Activated CD8-positive, alpha-beta memory T cell treated with anti-CD3 and anti-CD28 coated beads, Interleukin-2, amount 10 ng/mL, durations not matched to agents 7 days and 5 days (primary cell): ENCODE measurements at regions not wholly inside any gene's neighbourhood (a gene's known extent, or its start where the extent isn't known, plus 50 kb on each side); places are given as distances from the start of the nearest gene placed in this dataset.
"Not testable (repeated sequence)": the region's sequence is repeated elsewhere in the genome, so short reads cannot be mapped to it uniquely, and the experiment has no call there.

Experiments
- ATAC-seq: fragments of 150-1000 bp; cut with Tn5 transposase; one replicate; pipeline ENCODE4 v1.10.0; 2021; ENCODE audit warnings: moderate library complexity
- CTCF ChIA-PET: fragments of 350-600 bp; sonication (Branson Sonifier 250); formaldehyde crosslinking; loops from one replicate; lab custom pipeline; 2021; ENCODE audit warnings: antibody characterized with exemption; lab: Charles Lee
- DNase-seq: peaks from one replicate; pipeline ENCODE4 v3.0.0-alpha.2; 2020
- H3K27ac Mint-ChIP-seq: one replicate; pipeline ENCODE4 v1.8.0; 2021; ENCODE audit warnings: mild to moderate bottlenecking, mixed read lengths
- H3K27me3 Mint-ChIP-seq: one replicate; pipeline ENCODE4 v1.8.0; 2021; ENCODE audit warnings: mixed read lengths
- H3K36me3 Mint-ChIP-seq: one replicate; pipeline ENCODE4 v1.8.0; 2021; ENCODE audit warnings: mild to moderate bottlenecking, mixed read lengths
- H3K4me1 Mint-ChIP-seq: one replicate; pipeline ENCODE4 v1.8.0; 2021; ENCODE audit warnings: mixed read lengths
- H3K4me3 Mint-ChIP-seq: one replicate; pipeline ENCODE4 v1.8.0; 2021; ENCODE audit warnings: mild to moderate bottlenecking, moderate library complexity, mixed read lengths
- H3K9me3 Mint-ChIP-seq: one replicate; pipeline ENCODE4 v1.8.0; 2022; ENCODE audit warnings: low read depth, mixed read lengths

DNA sequence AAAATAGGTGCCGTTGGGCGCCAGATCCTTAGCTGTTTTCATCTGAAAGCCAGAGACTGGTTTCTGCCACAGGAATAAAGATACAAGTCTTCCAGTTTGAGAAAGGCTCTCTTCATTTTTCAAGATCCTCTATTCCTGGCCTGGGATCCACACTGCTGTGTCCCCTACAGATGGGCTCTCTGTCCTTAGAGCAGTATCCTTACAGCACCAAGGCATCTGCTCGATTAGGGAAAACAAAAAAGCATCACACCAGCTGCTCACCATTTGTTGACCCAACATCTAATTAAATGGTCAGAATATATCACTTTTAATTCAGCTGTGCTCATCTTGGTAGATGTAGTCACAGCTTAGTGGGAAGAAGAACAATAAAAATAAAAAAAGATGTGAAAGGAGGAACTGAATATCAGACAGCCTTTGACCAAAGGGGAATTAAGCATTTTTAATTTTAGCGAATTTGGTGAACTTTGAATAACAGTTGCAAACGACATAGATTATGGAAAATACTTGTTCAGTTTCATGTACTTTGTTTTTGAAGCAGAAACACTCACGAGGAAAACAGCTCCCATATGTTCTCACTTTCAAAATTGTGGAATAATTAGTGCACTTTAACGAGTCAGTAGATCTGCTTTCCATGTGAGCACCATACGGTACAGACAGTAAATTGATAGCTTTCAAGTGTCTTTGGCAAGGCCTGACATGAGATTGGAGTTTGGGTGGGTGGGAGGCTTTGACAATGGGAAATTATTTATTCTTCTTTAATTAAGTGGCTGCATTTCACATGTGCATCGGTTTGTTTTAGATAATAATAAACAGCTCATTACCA is 148.4 kb upstream of the CLNK start:
- no peaks in the 10 kb centered on the region for H3K4me1 Mint-ChIP-seq
- CTCF ChIA-PET: no interaction called here

DNA sequence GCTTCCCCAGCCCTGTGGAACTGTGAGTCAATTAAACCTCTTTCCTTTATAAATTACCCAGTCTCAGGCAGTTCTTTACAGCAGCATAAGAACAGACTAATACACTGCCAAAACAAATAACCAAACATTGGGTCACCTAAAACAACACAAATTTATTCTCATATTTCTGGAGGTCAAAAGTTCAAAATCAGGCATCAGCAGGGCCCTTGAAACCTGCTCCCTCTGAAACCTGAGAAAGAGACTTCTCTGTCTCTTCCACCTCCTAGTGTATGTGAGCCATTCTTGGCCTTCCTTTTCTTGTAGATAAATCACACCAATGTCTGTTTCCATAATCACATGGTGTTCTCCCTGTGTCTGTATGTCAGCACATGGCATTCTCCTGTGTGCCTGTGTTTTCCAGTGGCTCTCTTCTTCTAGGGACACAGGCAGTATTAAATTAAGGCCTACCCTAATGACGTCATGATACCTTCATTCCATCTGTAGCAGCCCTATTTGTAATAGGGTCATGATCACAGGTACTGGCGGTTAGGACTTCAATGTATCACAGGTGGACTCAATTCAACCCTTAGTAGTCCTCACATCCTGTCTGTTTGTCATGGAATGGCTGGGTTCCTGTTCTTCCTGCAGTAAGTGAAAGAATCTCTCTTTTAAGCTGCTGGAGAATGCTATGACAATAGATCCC is 147.3 kb upstream of the CLNK start:
- no peaks in the 10 kb centered on the region for H3K27me3 Mint-ChIP-seq
- no peak overlapping the region for H3K4me3 Mint-ChIP-seq
- no peaks in the 10 kb centered on the region for H3K36me3 Mint-ChIP-seq
- no peaks in the 10 kb centered on the region for H3K4me1 Mint-ChIP-seq
- CTCF ChIA-PET: no interaction called here
- H3K9me3 Mint-ChIP-seq: no peaks in the 10 kb centered on the region
- no peak overlapping the region for H3K27ac Mint-ChIP-seq
- DNase-seq: no peak
- ATAC-seq: no peak

More for the DNA sequence above, 148.4 kb upstream of the CLNK start:
- Mint-ChIP-seq H3K4me3 (no peak overlapping the region), H3K36me3 (no peaks in the 10 kb centered on the region), H3K27ac (no peak overlapping the region), H3K9me3 (no peaks in the 10 kb centered on the region), H3K27me3 (no peaks in the 10 kb centered on the region)
- DNase-seq (no peak), ATAC-seq (no peak)

DNA sequence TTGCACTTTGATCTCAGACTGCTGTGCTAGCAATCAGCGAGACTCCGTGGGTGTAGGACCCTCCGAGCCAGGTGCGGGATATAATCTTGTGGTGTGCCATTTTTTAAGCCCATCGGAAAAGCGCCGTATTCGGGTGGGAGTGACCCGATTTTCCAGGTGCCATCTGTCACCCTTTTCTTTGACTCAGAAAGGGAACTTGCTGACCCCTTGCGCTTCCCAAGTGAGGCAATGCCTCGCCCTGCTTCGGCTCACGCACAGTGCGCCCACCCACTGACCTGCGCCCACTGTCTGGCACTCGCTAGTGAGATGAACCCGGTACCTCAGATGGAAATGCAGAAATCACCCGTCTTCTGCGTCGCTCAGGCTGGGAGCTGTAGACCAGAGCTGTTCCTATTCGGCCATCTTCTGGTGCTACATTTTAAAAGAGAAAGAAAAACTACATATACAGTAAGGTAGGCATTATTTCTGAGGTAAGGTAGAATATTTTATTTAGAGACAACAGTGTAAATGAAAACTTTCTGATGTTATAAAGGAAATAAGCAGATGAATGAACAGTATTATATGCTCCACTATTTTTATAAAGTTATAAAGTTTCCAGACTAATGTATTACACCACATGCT is 144.5 kb upstream of the CLNK start:
- CTCF ChIA-PET, ATAC-seq, H3K36me3 Mint-ChIP-seq, DNase-seq, H3K27ac Mint-ChIP-seq, H3K27me3 Mint-ChIP-seq, H3K4me1 Mint-ChIP-seq, H3K9me3 Mint-ChIP-seq: not testable (repeated sequence)
- peak overlapping the region; percentile 41 for H3K4me3 Mint-ChIP-seq

DNA sequence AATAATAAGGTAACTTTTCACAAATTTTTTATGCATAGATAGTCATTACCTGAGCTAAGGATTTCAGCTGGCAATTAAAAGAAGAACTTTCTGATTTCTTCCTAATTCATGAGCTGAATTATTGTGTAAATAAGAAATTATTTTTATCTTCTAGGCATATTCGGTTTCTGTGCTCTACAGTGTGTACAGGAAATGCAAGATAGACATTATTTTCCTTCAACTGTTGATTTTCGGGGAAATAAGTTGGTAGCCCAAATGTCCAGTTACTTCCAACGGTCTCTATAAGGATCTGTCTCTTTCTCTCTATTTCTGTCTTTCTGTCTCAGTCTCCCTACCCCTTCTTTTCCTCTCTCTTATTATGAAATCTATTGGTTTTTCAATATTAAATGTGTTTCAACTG is 137.3 kb upstream of the CLNK start:
- H3K27ac Mint-ChIP-seq: no peak overlapping the region
- CTCF ChIA-PET: no interaction called here
- H3K27me3 Mint-ChIP-seq: no peaks in the 10 kb centered on the region
- no peaks in the 10 kb centered on the region for H3K9me3 Mint-ChIP-seq
- no peak overlapping the region for H3K4me3 Mint-ChIP-seq
- no peak for DNase-seq
- no peaks in the 10 kb centered on the region for H3K36me3 Mint-ChIP-seq
- H3K4me1 Mint-ChIP-seq: no peaks in the 10 kb centered on the region
- ATAC-seq: no peak

DNA sequence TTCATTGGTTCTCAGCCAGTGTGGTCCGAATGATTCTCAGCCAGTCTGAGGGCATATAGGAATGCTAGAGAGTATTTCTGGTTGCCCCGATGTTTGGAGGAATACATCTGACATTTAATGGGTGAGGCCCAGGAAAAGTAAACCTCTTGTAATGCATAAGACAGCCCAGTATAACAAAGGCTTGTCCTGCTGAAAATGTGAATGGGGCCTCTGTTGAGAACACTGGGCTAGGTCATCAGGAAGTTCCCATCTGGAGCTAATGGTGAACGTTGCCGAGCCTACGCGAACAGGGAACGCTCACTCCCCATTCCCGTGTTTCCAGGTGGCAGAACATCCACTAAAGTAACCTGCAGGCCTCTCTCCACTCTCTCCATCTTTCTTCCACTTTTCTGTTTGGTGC is 132.0 kb upstream of the CLNK start:
- Mint-ChIP-seq H3K36me3 (no peaks in the 10 kb centered on the region), H3K4me3 (no peak overlapping the region), H3K9me3 (no peaks in the 10 kb centered on the region), H3K27ac (no peak overlapping the region), H3K27me3 (no peaks in the 10 kb centered on the region), H3K4me1 (no peaks in the 10 kb centered on the region)
- no peak for DNase-seq
- ATAC-seq: no peak
- CTCF ChIA-PET: no interaction called here

DNA sequence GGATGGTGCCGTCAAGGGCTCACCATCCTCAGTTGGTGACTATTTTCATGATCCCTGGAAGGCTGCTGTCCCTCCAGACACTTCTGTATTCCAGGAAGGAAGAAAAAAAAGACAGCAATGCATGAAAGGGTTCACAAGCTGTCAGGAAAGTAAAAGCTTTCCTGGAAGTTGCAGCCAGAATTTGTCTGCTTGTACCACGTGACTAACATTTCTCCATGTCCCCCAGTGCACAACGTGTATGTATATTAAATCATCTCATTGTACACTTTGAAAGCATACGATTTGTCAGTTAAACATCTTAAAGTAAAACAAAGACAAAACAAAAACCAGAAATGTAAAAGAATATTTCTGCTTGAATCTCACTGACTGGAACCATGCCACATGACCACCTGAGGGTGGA is 127.4 kb upstream of the CLNK start:
- ATAC-seq: no peak
- CTCF ChIA-PET: no interaction called here
- no peak for DNase-seq
- no peaks in the 10 kb centered on the region for H3K27me3 Mint-ChIP-seq
- no peaks in the 10 kb centered on the region for H3K9me3 Mint-ChIP-seq
- no peaks in the 10 kb centered on the region for H3K4me1 Mint-ChIP-seq
- no peak overlapping the region for H3K27ac Mint-ChIP-seq
- H3K36me3 Mint-ChIP-seq: no peaks in the 10 kb centered on the region
- H3K4me3 Mint-ChIP-seq: no peak overlapping the region

DNA sequence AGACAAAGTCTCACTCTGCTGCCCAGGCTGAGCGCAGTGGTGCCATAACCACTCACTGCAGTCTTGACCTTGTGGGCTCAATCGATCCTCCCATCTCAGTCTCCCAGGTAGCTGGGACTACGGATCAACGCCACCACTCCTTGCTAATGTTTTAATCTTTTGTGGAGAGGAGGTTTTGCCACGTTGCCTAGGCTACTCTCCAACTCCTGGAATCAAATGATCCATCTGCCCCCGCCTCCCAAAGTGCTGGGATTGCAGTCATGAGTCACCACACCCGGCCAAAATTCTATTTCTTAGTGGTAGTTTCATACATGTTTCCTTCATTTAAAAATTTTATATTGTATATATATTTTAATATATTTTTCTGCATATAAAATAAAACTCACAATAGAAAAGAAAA is 125.8 kb upstream of the CLNK start:
- CTCF ChIA-PET: no interaction called here
- Mint-ChIP-seq H3K4me1 (no peaks in the 10 kb centered on the region), H3K4me3 (no peak overlapping the region), H3K27ac (no peak overlapping the region), H3K36me3 (no peaks in the 10 kb centered on the region), H3K9me3 (peaks cover 2% of the 10 kb centered on the region), H3K27me3 (no peaks in the 10 kb centered on the region)
- ATAC-seq (no peak), DNase-seq (no peak)

DNA sequence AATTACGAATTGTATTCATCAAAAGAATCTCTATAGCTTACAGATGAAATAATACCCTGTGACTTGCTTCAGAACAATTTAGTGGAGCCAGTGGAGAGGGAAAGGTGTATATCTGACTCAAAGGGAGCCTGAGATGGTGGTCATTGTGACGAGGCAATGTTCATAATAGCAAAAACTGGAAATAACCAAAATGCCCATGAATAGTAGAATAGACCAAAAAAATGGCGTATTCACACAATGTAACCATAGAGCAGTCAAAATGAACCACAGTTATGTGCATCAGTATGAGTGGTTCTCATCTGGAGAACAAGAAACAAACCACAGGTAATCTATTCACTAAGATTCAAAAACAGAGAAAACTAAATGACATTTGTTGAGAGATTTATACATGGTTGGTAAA is 125.3 kb upstream of the CLNK start:
- Mint-ChIP-seq H3K27ac (no peak overlapping the region), H3K4me1 (no peaks in the 10 kb centered on the region), H3K4me3 (no peak overlapping the region), H3K36me3 (no peaks in the 10 kb centered on the region), H3K9me3 (peaks cover 2% of the 10 kb centered on the region), H3K27me3 (no peaks in the 10 kb centered on the region)
- ATAC-seq: no peak
- CTCF ChIA-PET: no interaction called here
- DNase-seq: no peak

DNA sequence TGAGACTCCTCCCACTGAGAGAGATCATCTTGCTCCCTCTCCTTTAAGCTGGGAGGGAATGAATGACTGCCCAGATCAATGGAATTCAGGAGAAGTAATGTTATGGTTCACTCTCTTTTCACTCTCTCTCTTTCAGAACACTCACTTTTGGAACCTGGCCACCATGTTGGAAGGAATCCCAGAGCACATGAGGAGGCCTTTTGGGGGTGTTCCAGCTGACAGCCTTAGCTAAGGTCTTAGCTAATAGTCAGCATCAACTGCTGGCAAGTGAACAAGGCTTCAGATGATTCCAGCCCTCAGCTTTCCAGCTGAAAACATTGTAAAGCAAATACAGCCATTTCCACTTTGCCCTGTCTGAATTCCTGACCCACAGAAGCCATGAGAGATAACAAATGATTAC is 124.0 kb upstream of the CLNK start:
- Mint-ChIP-seq H3K4me3 (no peak overlapping the region), H3K27ac (no peak overlapping the region), H3K4me1 (no peaks in the 10 kb centered on the region), H3K36me3 (no peaks in the 10 kb centered on the region), H3K27me3 (no peaks in the 10 kb centered on the region), H3K9me3 (peaks cover 2% of the 10 kb centered on the region)
- CTCF ChIA-PET: no interaction called here
- ATAC-seq (no peak), DNase-seq (no peak)

DNA sequence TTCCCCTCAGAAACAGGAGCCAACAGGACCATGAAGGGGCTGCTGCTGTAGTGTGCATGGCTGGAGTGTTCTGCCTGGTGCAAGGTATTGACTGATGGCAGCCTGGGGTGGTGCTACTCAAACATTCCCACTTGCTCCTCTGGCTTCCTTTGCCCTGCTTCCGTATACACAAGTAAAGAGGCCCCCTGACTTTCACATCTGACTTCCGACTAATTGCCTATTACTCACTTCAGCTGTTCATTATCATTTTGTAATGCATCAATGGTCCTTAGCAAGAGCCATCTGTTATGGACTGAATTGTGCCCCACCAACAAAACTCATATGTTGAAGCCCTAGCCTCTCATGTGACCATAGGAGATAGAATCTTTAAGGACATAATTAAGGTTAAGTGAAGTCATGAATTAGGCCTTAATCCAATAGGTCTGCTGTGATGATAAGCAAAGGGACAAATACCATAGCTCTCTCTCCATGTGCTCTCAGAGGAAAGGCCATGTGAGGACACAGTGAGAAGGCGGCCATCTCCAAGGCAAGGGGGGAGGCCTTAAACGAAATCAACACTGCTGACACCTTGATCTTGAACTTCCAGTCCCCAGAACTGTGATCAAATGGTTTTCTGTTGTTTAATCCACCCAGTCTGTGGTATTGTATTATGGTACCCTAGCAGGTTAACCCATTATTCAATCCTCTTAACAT is 122.5 kb upstream of the CLNK start:
- no peaks in the 10 kb centered on the region for H3K27me3 Mint-ChIP-seq
- peaks cover 2% of the 10 kb centered on the region for H3K9me3 Mint-ChIP-seq
- H3K27ac Mint-ChIP-seq: no peak overlapping the region
- H3K4me3 Mint-ChIP-seq: no peak overlapping the region
- no peak for DNase-seq
- CTCF ChIA-PET: no interaction called here
- no peaks in the 10 kb centered on the region for H3K4me1 Mint-ChIP-seq
- no peaks in the 10 kb centered on the region for H3K36me3 Mint-ChIP-seq
- no peak for ATAC-seq

DNA sequence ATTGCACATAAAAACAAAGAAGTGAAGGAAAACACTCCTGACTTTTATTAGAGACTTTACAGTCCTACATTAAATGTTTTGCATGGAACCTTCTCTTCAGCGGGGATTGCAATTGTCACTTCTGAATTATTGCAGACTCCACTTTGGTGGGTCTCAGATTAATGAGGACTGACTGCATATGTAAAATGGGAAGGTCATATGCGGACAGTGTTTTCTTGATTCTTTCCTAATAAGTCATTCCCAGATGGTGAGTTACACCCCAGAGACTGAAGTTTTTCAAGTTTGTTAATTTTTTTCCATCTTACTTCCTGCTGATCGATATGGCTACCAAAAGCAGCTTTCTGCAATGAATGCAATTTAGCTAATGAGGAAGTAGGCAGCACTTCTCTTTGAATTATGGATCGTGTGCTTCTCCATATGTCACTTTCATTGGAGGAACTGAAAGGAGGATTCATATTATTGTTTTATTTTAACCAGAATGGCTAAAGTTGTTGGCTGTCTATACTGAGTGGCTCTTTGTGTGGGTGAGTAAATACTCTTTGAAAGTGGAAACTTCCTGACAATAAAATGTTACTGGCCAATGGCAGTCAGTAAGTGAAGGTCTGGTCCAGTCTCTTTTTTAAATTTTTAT is 119.3 kb upstream of the CLNK start:
- DNase-seq: no peak
- Mint-ChIP-seq H3K4me3 (no peak overlapping the region), H3K27me3 (no peaks in the 10 kb centered on the region), H3K27ac (no peak overlapping the region), H3K4me1 (no peaks in the 10 kb centered on the region), H3K36me3 (no peaks in the 10 kb centered on the region), H3K9me3 (peaks cover 4% of the 10 kb centered on the region)
- ATAC-seq: no peak
- CTCF ChIA-PET: no interaction called here

DNA sequence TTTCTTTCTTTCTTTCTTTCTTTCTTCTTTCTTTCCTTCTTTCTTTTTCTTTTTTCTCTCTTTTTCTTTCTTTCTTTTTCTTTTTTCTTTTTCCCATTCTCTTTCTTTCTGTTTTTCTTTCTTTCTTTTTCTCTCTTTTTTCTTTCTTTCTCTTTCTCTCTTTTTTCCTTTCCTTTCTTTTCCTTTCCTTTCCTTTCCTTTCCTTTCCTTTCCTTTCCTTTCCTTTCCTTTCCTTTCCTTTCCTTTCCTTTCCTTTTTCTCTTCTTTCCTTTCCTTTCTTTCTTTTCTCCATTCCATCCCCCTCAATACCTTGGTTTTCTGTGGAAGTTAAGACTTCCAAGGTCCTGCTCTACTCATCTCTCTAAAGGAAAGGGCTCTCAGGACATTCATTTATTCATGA is 102.8 kb upstream of the CLNK start:
- H3K4me3 Mint-ChIP-seq: no peak overlapping the region

DNA sequence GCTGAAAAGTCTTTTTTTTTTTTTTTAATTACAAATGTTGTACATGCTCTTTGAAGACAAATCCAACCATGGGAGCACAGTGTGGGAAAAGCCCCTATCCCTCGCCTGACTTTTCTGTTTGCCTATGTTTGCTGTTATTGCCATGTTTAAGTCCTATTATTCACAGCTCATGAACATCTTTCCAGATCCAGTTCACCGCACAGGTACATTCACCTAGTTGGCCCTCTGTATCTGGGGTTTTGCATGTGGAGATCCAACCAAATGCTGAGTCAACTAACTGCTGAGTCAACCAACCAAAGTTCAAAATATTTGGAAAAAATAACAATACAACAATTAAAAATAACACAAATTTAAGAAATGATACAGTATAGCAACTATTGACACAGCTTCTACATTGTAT is 100.1 kb upstream of the CLNK start:
- H3K4me3 Mint-ChIP-seq: no peak overlapping the region
- H3K4me1 Mint-ChIP-seq: no peaks in the 10 kb centered on the region
- DNase-seq (no peak), ATAC-seq (no peak)
- H3K27me3 Mint-ChIP-seq: no peaks in the 10 kb centered on the region
- H3K27ac Mint-ChIP-seq: no peak overlapping the region
- CTCF ChIA-PET: no interaction called here
- H3K36me3 Mint-ChIP-seq: no peaks in the 10 kb centered on the region
- peaks cover 2% of the 10 kb centered on the region for H3K9me3 Mint-ChIP-seq

More for the DNA sequence above, 102.8 kb upstream of the CLNK start:
- Mint-ChIP-seq H3K27ac (no peak overlapping the region), H3K4me1 (no peaks in the 10 kb centered on the region), H3K27me3 (no peaks in the 10 kb centered on the region), H3K9me3 (peaks cover 5% of the 10 kb centered on the region), H3K36me3 (no peaks in the 10 kb centered on the region)
- ATAC-seq: no peak
- CTCF ChIA-PET: no interaction called here
- DNase-seq: no peak
